ENCODE measurements at regions not wholly inside any gene's neighbourhood (a gene's known extent, or its start where the extent isn't known, plus 50 kb on each side); places are given as distances from the start of the nearest gene placed in this dataset.
"Not testable (repeated sequence)": the region's sequence is repeated elsewhere in the genome, so short reads cannot be mapped to it uniquely, and the experiment has no call there.

DNA sequence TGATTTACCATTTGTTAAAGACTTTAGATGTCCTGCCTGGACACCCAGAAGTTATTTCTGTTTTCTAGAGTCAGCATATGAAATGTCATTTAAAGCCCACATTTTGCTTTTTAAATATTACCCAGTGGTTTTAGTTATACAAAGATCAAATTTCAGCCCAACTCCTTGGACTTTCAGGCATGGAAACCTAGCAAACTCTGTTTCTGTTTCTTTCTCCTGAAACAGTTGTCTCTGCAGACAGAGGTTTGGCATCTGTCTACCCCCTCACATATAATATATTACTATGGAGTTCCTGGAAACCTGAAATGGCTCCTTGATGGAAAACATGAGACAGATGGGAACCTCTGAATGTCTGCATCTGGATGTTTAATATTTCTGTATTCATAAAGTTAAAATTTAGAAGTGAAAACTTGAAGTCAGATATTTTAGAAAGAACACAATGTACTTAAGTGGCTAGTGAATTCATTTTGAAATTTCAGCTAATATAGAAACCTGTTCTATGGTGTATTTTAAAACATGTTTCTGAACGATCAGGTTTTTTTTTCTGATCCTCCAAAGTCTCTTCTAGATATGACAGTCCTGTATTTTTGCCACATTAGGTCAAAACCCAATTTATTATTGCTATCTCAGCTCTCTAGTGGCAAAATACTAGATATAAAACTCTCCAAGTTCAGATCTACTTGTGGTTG lies 743.3 kb downstream of the CD109 start:
- H3K4me3 ChIP-seq (ENCODE audit: low read length), result no peak overlapping the region
- H2AFZ ChIP-seq (ENCODE audit: low read depth, low read length), result no peak overlapping the region
- no peaks in the 10 kb centered on the region for H3K36me3 ChIP-seq (ENCODE audit: insufficient read depth, low read length)
- H3K9me3 ChIP-seq (ENCODE audit: low read length), result no peaks in the 10 kb centered on the region
- H3K27me3 ChIP-seq (ENCODE audit: insufficient read depth, low read length), result no peaks in the 10 kb centered on the region
- H3K4me1 ChIP-seq (ENCODE audit: insufficient read depth, low read length), result no peaks in the 10 kb centered on the region

- H3K27me3 ChIP-seq (ENCODE audit: insufficient read depth, low read length); H3K4me3 ChIP-seq (ENCODE audit: low read length); H3K36me3 ChIP-seq (ENCODE audit: insufficient read depth, low read length); H2AFZ ChIP-seq (ENCODE audit: low read depth, low read length); H3K9me3 ChIP-seq (ENCODE audit: low read length); H3K4me1 ChIP-seq (ENCODE audit: insufficient read depth, low read length): not testable (repeated sequence)
Measured at GRCh38 chr6:74438395-74438794, 742.4 kb downstream of the CD109 start.

DNA sequence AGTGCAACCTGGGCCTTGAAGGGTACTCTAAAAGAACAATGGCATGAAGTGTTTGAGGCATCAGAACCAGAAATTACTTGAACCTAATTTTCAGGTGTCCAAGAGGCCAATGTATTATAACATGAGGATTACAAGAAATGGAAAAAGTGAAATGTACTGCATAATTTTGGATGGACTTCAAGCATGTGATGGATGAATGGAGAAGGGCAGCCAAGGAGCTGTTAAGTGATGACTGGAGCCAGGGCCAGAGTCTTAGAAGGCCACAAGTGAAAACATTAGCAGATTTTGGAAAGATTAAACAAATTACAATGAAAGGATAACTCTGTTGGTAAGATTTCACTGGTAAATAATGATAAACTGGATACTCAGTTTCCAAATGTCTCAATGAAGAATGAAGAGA lies 738.2 kb downstream of the CD109 start:
- no peaks in the 10 kb centered on the region for H3K27me3 ChIP-seq (ENCODE audit: insufficient read depth, low read length)
- no peak overlapping the region for H3K4me3 ChIP-seq (ENCODE audit: low read length)
- H3K36me3 ChIP-seq (ENCODE audit: insufficient read depth, low read length), result no peaks in the 10 kb centered on the region
- no peak overlapping the region for H2AFZ ChIP-seq (ENCODE audit: low read depth, low read length)
- H3K9me3 ChIP-seq (ENCODE audit: low read length), result no peaks in the 10 kb centered on the region
- H3K4me1 ChIP-seq (ENCODE audit: insufficient read depth, low read length), result no peaks in the 10 kb centered on the region

GRCh38 chr6:74431873-74432580 lies 736.0 kb downstream of the CD109 start:
- H3K9me3 ChIP-seq (ENCODE audit: low read length), result no peaks in the 10 kb centered on the region
- no peaks in the 10 kb centered on the region for H3K27me3 ChIP-seq (ENCODE audit: insufficient read depth, low read length)
- H3K4me3 ChIP-seq (ENCODE audit: low read length), result no peak overlapping the region
- H3K4me1 ChIP-seq (ENCODE audit: insufficient read depth, low read length), result no peaks in the 10 kb centered on the region
- H2AFZ ChIP-seq (ENCODE audit: low read depth, low read length), result no peak overlapping the region
- H3K36me3 ChIP-seq (ENCODE audit: insufficient read depth, low read length), result no peaks in the 10 kb centered on the region

DNA sequence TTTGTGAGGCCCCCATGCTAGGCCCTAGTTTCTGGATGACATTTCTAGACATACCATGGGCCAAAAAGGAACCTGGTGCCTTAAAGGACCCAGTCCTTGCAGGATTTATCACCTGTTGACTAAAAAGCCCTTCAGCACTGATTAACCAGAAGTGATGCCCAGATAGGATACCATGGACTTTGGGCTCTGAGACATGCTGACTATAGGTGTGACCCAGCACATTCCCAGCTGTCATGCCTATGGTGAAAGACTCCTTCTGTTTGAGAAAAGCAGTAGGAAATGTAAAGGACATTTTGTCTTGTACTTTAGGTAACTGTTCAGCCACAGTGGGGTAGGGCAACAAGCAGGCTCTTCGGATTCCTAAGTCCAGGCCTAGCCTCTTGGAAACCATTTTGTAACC lies 724.2 kb downstream of the CD109 start:
- no peaks in the 10 kb centered on the region for H3K36me3 ChIP-seq (ENCODE audit: insufficient read depth, low read length)
- no peaks in the 10 kb centered on the region for H3K27me3 ChIP-seq (ENCODE audit: insufficient read depth, low read length)
- no peak overlapping the region for H2AFZ ChIP-seq (ENCODE audit: low read depth, low read length)
- no peaks in the 10 kb centered on the region for H3K4me1 ChIP-seq (ENCODE audit: insufficient read depth, low read length)
- H3K9me3 ChIP-seq (ENCODE audit: low read length), result no peaks in the 10 kb centered on the region
- no peak overlapping the region for H3K4me3 ChIP-seq (ENCODE audit: low read length)

GRCh38 chr6:74415056-74415455 lies 719.1 kb downstream of the CD109 start:
- H2AFZ ChIP-seq (ENCODE audit: low read depth, low read length), result no peak overlapping the region
- no peaks in the 10 kb centered on the region for H3K4me1 ChIP-seq (ENCODE audit: insufficient read depth, low read length)
- no peaks in the 10 kb centered on the region for H3K27me3 ChIP-seq (ENCODE audit: insufficient read depth, low read length)
- H3K4me3 ChIP-seq (ENCODE audit: low read length), result no peak overlapping the region
- H3K9me3 ChIP-seq (ENCODE audit: low read length), result no peaks in the 10 kb centered on the region
- H3K36me3 ChIP-seq (ENCODE audit: insufficient read depth, low read length), result no peaks in the 10 kb centered on the region

DNA sequence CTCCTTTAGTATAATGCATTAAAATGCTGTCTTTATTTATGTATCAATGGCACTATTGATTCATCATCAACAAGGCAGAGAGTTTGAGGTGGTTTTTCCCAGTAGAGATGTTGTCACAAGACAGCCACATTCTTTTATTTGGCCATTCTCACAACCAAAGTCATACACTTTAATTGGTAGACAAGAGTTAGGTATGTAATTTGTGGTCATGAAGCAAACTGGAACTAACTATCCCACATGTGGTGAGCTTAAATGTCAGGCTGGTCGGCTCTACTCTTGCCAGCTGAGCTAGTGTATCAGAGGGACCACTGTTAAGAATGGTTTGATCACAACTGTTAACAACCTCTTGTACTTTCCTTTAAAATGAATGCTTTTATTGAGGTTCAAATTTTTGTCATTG lies 714.6 kb downstream of the CD109 start:
- no peaks in the 10 kb centered on the region for H3K36me3 ChIP-seq (ENCODE audit: insufficient read depth, low read length)
- H3K27me3 ChIP-seq (ENCODE audit: insufficient read depth, low read length), result no peaks in the 10 kb centered on the region
- H3K9me3 ChIP-seq (ENCODE audit: low read length), result no peaks in the 10 kb centered on the region
- no peak overlapping the region for H2AFZ ChIP-seq (ENCODE audit: low read depth, low read length)
- H3K4me1 ChIP-seq (ENCODE audit: insufficient read depth, low read length), result peaks cover 4% of the 10 kb centered on the region
- no peak overlapping the region for H3K4me3 ChIP-seq (ENCODE audit: low read length)

- Histone ChIP-seq H3K4me3 (ENCODE audit: low read length) (no peak overlapping the region), H3K27me3 (ENCODE audit: insufficient read depth, low read length) (no peaks in the 10 kb centered on the region), H3K4me1 (ENCODE audit: insufficient read depth, low read length) (peaks cover 4% of the 10 kb centered on the region), H3K36me3 (ENCODE audit: insufficient read depth, low read length) (no peaks in the 10 kb centered on the region), H3K9me3 (ENCODE audit: low read length) (no peaks in the 10 kb centered on the region), H2AFZ (ENCODE audit: low read depth, low read length) (no peak overlapping the region)
Measured at GRCh38 chr6:74409447-74409846, 713.4 kb downstream of the CD109 start.

GRCh38 chr6:74408844-74409243 lies 712.8 kb downstream of the CD109 start:
- no peak overlapping the region for H2AFZ ChIP-seq (ENCODE audit: low read depth, low read length)

DNA sequence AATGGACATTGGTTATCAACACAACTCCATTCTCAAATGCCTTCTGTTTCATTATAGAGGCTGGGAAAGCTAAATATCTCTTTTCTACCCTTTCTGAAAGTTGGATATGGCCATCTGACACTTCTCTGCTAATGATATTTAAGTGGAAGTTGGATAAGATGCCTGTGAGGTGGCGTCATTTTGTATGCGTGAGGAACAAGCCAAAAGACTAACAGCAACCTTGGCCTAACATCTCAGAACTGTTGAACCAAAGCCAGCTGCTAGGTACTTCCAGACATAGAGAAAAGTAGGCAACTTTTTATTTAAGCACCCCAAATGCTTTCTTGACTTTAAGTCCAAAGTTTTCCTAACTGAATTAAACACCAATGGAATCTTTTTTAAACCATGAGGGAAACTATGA lies 708.4 kb downstream of the CD109 start:
- Histone ChIP-seq H2AFZ (ENCODE audit: low read depth, low read length) (no peak overlapping the region), H3K4me1 (ENCODE audit: insufficient read depth, low read length) (peaks cover 4% of the 10 kb centered on the region), H3K27me3 (ENCODE audit: insufficient read depth, low read length) (no peaks in the 10 kb centered on the region), H3K4me3 (ENCODE audit: low read length) (no peak overlapping the region), H3K36me3 (ENCODE audit: insufficient read depth, low read length) (no peaks in the 10 kb centered on the region), H3K9me3 (ENCODE audit: low read length) (no peaks in the 10 kb centered on the region)

More at GRCh38 chr6:74408844-74409243, 712.8 kb downstream of the CD109 start:
- Histone ChIP-seq H3K4me1 (ENCODE audit: insufficient read depth, low read length) (peaks cover 4% of the 10 kb centered on the region), H3K36me3 (ENCODE audit: insufficient read depth, low read length) (no peaks in the 10 kb centered on the region), H3K27me3 (ENCODE audit: insufficient read depth, low read length) (no peaks in the 10 kb centered on the region), H3K4me3 (ENCODE audit: low read length) (no peak overlapping the region), H3K9me3 (ENCODE audit: low read length) (no peaks in the 10 kb centered on the region)

- no peaks in the 10 kb centered on the region for H3K36me3 ChIP-seq (ENCODE audit: insufficient read depth, low read length)
Measured at GRCh38 chr6:74402781-74403180, 706.8 kb downstream of the CD109 start.

GRCh38 chr6:74378437-74378836 lies 682.4 kb downstream of the CD109 start:
- not testable (repeated sequence) for H3K36me3 ChIP-seq (ENCODE audit: insufficient read depth, low read length); H2AFZ ChIP-seq (ENCODE audit: low read depth, low read length); H3K4me3 ChIP-seq (ENCODE audit: low read length); H3K4me1 ChIP-seq (ENCODE audit: insufficient read depth, low read length); H3K27me3 ChIP-seq (ENCODE audit: insufficient read depth, low read length); H3K9me3 ChIP-seq (ENCODE audit: low read length)

More at GRCh38 chr6:74402781-74403180, 706.8 kb downstream of the CD109 start:
- H3K4me1 ChIP-seq (ENCODE audit: insufficient read depth, low read length), result no peaks in the 10 kb centered on the region
- H3K27me3 ChIP-seq (ENCODE audit: insufficient read depth, low read length), result no peaks in the 10 kb centered on the region
- no peak overlapping the region for H2AFZ ChIP-seq (ENCODE audit: low read depth, low read length)
- H3K9me3 ChIP-seq (ENCODE audit: low read length), result no peaks in the 10 kb centered on the region
- H3K4me3 ChIP-seq (ENCODE audit: low read length), result no peak overlapping the region

- H3K9me3 ChIP-seq (ENCODE audit: low read length), result no peaks in the 10 kb centered on the region
- H2AFZ ChIP-seq (ENCODE audit: low read depth, low read length), result no peak overlapping the region
- no peaks in the 10 kb centered on the region for H3K4me1 ChIP-seq (ENCODE audit: insufficient read depth, low read length)
- H3K36me3 ChIP-seq (ENCODE audit: insufficient read depth, low read length), result no peaks in the 10 kb centered on the region
- H3K4me3 ChIP-seq (ENCODE audit: low read length), result no peak overlapping the region
- H3K27me3 ChIP-seq (ENCODE audit: insufficient read depth, low read length), result no peaks in the 10 kb centered on the region
Measured at GRCh38 chr6:74369556-74369993, 673.6 kb downstream of the CD109 start.

Data from neuron (in vitro differentiated cells).